ENCODE measurements at regions not wholly inside any gene's neighbourhood (a gene's known extent, or its start where the extent isn't known, plus 50 kb on each side); places are given as distances from the start of the nearest gene placed in this dataset.

- Mint-ChIP-seq H3K36me3 (no peaks in the 10 kb centered on the region), H3K4me1 (no peaks in the 10 kb centered on the region), H3K4me3 (no peak overlapping the region), H3K9me3 (no peaks in the 10 kb centered on the region), H3K27ac (no peak overlapping the region), H3K27me3 (peaks cover 3% of the 10 kb centered on the region)
- CTCF ChIA-PET: no interaction called here
- DNase-seq: no peak
Measured at GRCh38 chr9:38202336-38202938, 133.4 kb upstream of the SHB start.

GRCh38 chr9:38201844-38202243, 132.8 kb upstream of the SHB start:
- peaks cover 3% of the 10 kb centered on the region for H3K27me3 Mint-ChIP-seq
- CTCF ChIA-PET: no interaction called here
- H3K27ac Mint-ChIP-seq: no peak overlapping the region
- H3K9me3 Mint-ChIP-seq: no peaks in the 10 kb centered on the region
- no peaks in the 10 kb centered on the region for H3K36me3 Mint-ChIP-seq
- no peak for DNase-seq
- H3K4me3 Mint-ChIP-seq: no peak overlapping the region
- no peaks in the 10 kb centered on the region for H3K4me1 Mint-ChIP-seq

GRCh38 chr9:38200431-38200830, 131.4 kb upstream of the SHB start:
- no peak overlapping the region for H3K4me3 Mint-ChIP-seq
- H3K4me1 Mint-ChIP-seq: no peaks in the 10 kb centered on the region
- no peaks in the 10 kb centered on the region for H3K9me3 Mint-ChIP-seq
- no peaks in the 10 kb centered on the region for H3K36me3 Mint-ChIP-seq
- CTCF ChIA-PET: no interaction called here
- no peak overlapping the region for H3K27ac Mint-ChIP-seq
- DNase-seq: no peak
- peaks cover 3% of the 10 kb centered on the region for H3K27me3 Mint-ChIP-seq

- Mint-ChIP-seq H3K27ac (no peak overlapping the region), H3K4me3 (no peak overlapping the region), H3K27me3 (peaks cover 3% of the 10 kb centered on the region), H3K4me1 (no peaks in the 10 kb centered on the region), H3K9me3 (no peaks in the 10 kb centered on the region), H3K36me3 (no peaks in the 10 kb centered on the region)
- no peak for DNase-seq
- CTCF ChIA-PET: no interaction called here
Measured at GRCh38 chr9:38198140-38198539, 129.1 kb upstream of the SHB start.

GRCh38 chr9:38196714-38197113, 127.7 kb upstream of the SHB start:
- no peak overlapping the region for H3K27ac Mint-ChIP-seq
- no peak for DNase-seq
- no peaks in the 10 kb centered on the region for H3K36me3 Mint-ChIP-seq
- CTCF ChIA-PET: no interaction called here
- peaks cover 3% of the 10 kb centered on the region for H3K27me3 Mint-ChIP-seq
- no peaks in the 10 kb centered on the region for H3K4me1 Mint-ChIP-seq
- no peaks in the 10 kb centered on the region for H3K9me3 Mint-ChIP-seq
- H3K4me3 Mint-ChIP-seq: no peak overlapping the region

- Mint-ChIP-seq H3K9me3 (no peaks in the 10 kb centered on the region), H3K4me3 (no peak overlapping the region), H3K27me3 (peaks cover 3% of the 10 kb centered on the region), H3K36me3 (no peaks in the 10 kb centered on the region), H3K4me1 (no peaks in the 10 kb centered on the region), H3K27ac (no peak overlapping the region)
- CTCF ChIA-PET: no interaction called here
- no peak for DNase-seq
Measured at GRCh38 chr9:38195737-38196161, 126.7 kb upstream of the SHB start.

- DNase-seq: no peak
- CTCF ChIA-PET: interaction anchor here (1.1 kb wide), 1 partner anchor 34 kb away, joined by 4 read pairs; no protein-coding TSS in a partner anchor
- no peak overlapping the region for H3K27ac Mint-ChIP-seq
- no peaks in the 10 kb centered on the region for H3K36me3 Mint-ChIP-seq
- no peaks in the 10 kb centered on the region for H3K9me3 Mint-ChIP-seq
- no peaks in the 10 kb centered on the region for H3K4me1 Mint-ChIP-seq
- peaks cover 3% of the 10 kb centered on the region for H3K27me3 Mint-ChIP-seq
- no peak overlapping the region for H3K4me3 Mint-ChIP-seq
Measured at GRCh38 chr9:38194870-38195269, 125.8 kb upstream of the SHB start.

GRCh38 chr9:38192731-38193265, 123.8 kb upstream of the SHB start:
- Mint-ChIP-seq H3K4me3 (no peak overlapping the region), H3K9me3 (no peaks in the 10 kb centered on the region), H3K27ac (no peak overlapping the region), H3K4me1 (no peaks in the 10 kb centered on the region), H3K36me3 (no peaks in the 10 kb centered on the region), H3K27me3 (peaks cover 6% of the 10 kb centered on the region)
- DNase-seq: no peak
- CTCF ChIA-PET: no interaction called here

GRCh38 chr9:38186404-38187115, 117.5 kb upstream of the SHB start:
- CTCF ChIA-PET: no interaction called here
- H3K9me3 Mint-ChIP-seq: no peaks in the 10 kb centered on the region
- H3K4me3 Mint-ChIP-seq: no peak overlapping the region
- H3K27ac Mint-ChIP-seq: no peak overlapping the region
- H3K4me1 Mint-ChIP-seq: no peaks in the 10 kb centered on the region
- H3K27me3 Mint-ChIP-seq: peaks cover 5% of the 10 kb centered on the region
- DNase-seq: no peak
- no peaks in the 10 kb centered on the region for H3K36me3 Mint-ChIP-seq

GRCh38 chr9:38185647-38186403, 116.8 kb upstream of the SHB start:
- Mint-ChIP-seq H3K4me1 (no peaks in the 10 kb centered on the region), H3K27ac (no peak overlapping the region), H3K9me3 (no peaks in the 10 kb centered on the region), H3K27me3 (peaks cover 7% of the 10 kb centered on the region), H3K4me3 (no peak overlapping the region), H3K36me3 (no peaks in the 10 kb centered on the region)
- CTCF ChIA-PET: no interaction called here
- DNase-seq: no peak

GRCh38 chr9:38183994-38184568, 115.1 kb upstream of the SHB start:
- H3K27ac Mint-ChIP-seq: no peak overlapping the region
- no peaks in the 10 kb centered on the region for H3K4me1 Mint-ChIP-seq
- CTCF ChIA-PET: no interaction called here
- no peaks in the 10 kb centered on the region for H3K9me3 Mint-ChIP-seq
- peaks cover 13% of the 10 kb centered on the region for H3K27me3 Mint-ChIP-seq
- no peak for DNase-seq
- no peak overlapping the region for H3K4me3 Mint-ChIP-seq
- no peaks in the 10 kb centered on the region for H3K36me3 Mint-ChIP-seq

- Mint-ChIP-seq H3K27me3 (peaks cover 12% of the 10 kb centered on the region), H3K4me3 (no peak overlapping the region), H3K36me3 (no peaks in the 10 kb centered on the region), H3K4me1 (peaks cover 6% of the 10 kb centered on the region), H3K9me3 (no peaks in the 10 kb centered on the region), H3K27ac (no peak overlapping the region)
- CTCF ChIA-PET: no interaction called here
- DNase-seq: no peak
Measured at GRCh38 chr9:38182321-38182720, 113.3 kb upstream of the SHB start.

- H3K36me3 Mint-ChIP-seq: no peaks in the 10 kb centered on the region
- no peaks in the 10 kb centered on the region for H3K9me3 Mint-ChIP-seq
- H3K4me3 Mint-ChIP-seq: no peak overlapping the region
- no peak overlapping the region for H3K27ac Mint-ChIP-seq
- peaks cover 12% of the 10 kb centered on the region for H3K27me3 Mint-ChIP-seq
- CTCF ChIA-PET: no interaction called here
- H3K4me1 Mint-ChIP-seq: peaks cover 6% of the 10 kb centered on the region
- no peak for DNase-seq
Measured at GRCh38 chr9:38181866-38182265, 112.8 kb upstream of the SHB start.

- Mint-ChIP-seq H3K27me3 (peaks cover 12% of the 10 kb centered on the region), H3K4me1 (peaks cover 6% of the 10 kb centered on the region), H3K9me3 (no peaks in the 10 kb centered on the region), H3K36me3 (no peaks in the 10 kb centered on the region), H3K27ac (no peak overlapping the region), H3K4me3 (no peak overlapping the region)
- CTCF ChIA-PET: no interaction called here
- no peak for DNase-seq
Measured at GRCh38 chr9:38181232-38181631, 112.2 kb upstream of the SHB start.
